GM23338 (cell line): ENCODE measurements at regions not wholly inside any gene's neighbourhood (a gene's known extent, or its start where the extent isn't known, plus 50 kb on each side); places are given as distances from the start of the nearest gene placed in this dataset.

Experiments used
- ATAC-seq: fragments of 200-7000 bp; cut with Tn5 transposase; 3 replicates; pipeline ENCODE4 v1.9.1; 2020
- DNase-seq: peaks from one replicate; pipeline ENCODE4 v3.0.0-alpha.2; 2015; ENCODE audit warnings: low spot score
- H2AFZ ChIP-seq: fragments of 200-600 bp; sonication (generic); 2 replicates; pipeline ENCODE4 v1.8.0; 2016; ENCODE audit warnings: antibody characterized with exemption, mild to moderate bottlenecking, moderate library complexity
- H3F3A ChIP-seq: fragments of 200-600 bp; sonication (generic); replicated peaks from 2 replicates; pipeline ENCODE4 v1.8.0; 2017; ENCODE audit warnings: antibody characterized with exemption, mixed run types, low read depth
- H3K27ac ChIP-seq: fragments of 200-600 bp; sonication (generic); 2 replicates; pipeline ENCODE4 v1.6.1; 2016; ENCODE audit warnings: low read depth
- H3K27me3 ChIP-seq: fragments of 200-600 bp; sonication (generic); 2 replicates; pipeline ENCODE4 v1.8.0; 2016; ENCODE audit warnings: mild to moderate bottlenecking, mixed run types, moderate library complexity; ENCODE audit not compliant: insufficient read depth
- H3K36me3 ChIP-seq: fragments of 200-600 bp; sonication (generic); 2 replicates; pipeline ENCODE4 v1.8.0; 2016; ENCODE audit warnings: mild to moderate bottlenecking; ENCODE audit not compliant: insufficient read depth
- H3K4me1 ChIP-seq: fragments of 200-600 bp; sonication (generic); 2 replicates; pipeline ENCODE4 v1.8.0; 2016; ENCODE audit warnings: mild to moderate bottlenecking, moderate library complexity; ENCODE audit not compliant: insufficient read depth
- H3K4me2 ChIP-seq: fragments of 200-600 bp; sonication (generic); 2 replicates; pipeline ENCODE4 v1.7.1; 2017; ENCODE audit warnings: mixed run types
- H3K4me3 ChIP-seq: fragments of 200-600 bp; sonication (generic); 2 replicates; pipeline ENCODE4 v1.6.1; 2016; ENCODE audit warnings: mixed run types
- H3K79me2 ChIP-seq: fragments of 200-600 bp; sonication (generic); replicated peaks from 2 replicates; pipeline ENCODE4 v1.8.0; 2017; ENCODE audit warnings: mild to moderate bottlenecking; ENCODE audit not compliant: insufficient read depth
- H3K9me2 ChIP-seq: fragments of 200-600 bp; sonication (generic); 2 replicates; pipeline ENCODE4 v1.8.0; 2017; ENCODE audit not compliant: insufficient read depth
- H4K20me1 ChIP-seq: fragments of 200-600 bp; sonication (generic); replicated peaks from 2 replicates; pipeline ENCODE4 v1.8.0; 2017; ENCODE audit warnings: mild to moderate bottlenecking; ENCODE audit not compliant: insufficient read depth
- H3K27ac Mint-ChIP-seq: 2 replicates; pipeline ENCODE4 v1.8.0; 2020; ENCODE audit warnings: inconsistent platforms, mild to moderate bottlenecking, moderate library complexity, mixed read lengths
- H3K27me3 Mint-ChIP-seq: 3 replicates; pipeline ENCODE4 v1.8.0; 2022; ENCODE audit warnings: low read depth, mild to moderate bottlenecking, moderate library complexity, mixed read lengths, inconsistent platforms; ENCODE audit not compliant: insufficient read depth, poor library complexity
- H3K36me3 Mint-ChIP-seq: 3 replicates; pipeline ENCODE4 v1.8.0; 2021; ENCODE audit warnings: low read depth, mild to moderate bottlenecking, inconsistent platforms, moderate library complexity, mixed read lengths
- H3K4me1 Mint-ChIP-seq: 3 replicates; pipeline ENCODE4 v1.8.0; 2020; ENCODE audit warnings: mild to moderate bottlenecking, inconsistent platforms, mixed read lengths
- H3K4me3 Mint-ChIP-seq: 3 replicates; pipeline ENCODE4 v1.8.0; 2021; ENCODE audit warnings: moderate library complexity, mild to moderate bottlenecking, inconsistent platforms, mixed read lengths
- H3K9me3 Mint-ChIP-seq: 3 replicates; pipeline ENCODE4 v1.8.0; 2020; ENCODE audit warnings: moderate library complexity, mild to moderate bottlenecking, inconsistent platforms, mixed read lengths
- CREB1 ChIP-seq: fragments of 250-450 bp; sonication (Bioruptor Pico); IDR thresholded peaks from 2 replicates; pipeline ENCODE4 v1.5.0; 2020; ENCODE audit warnings: low read depth, mild to moderate bottlenecking, moderate library complexity
- CTCF ChIP-seq, 2 experiments: fragments of 200-600 bp in 1 of 2; sonication (generic) in 1 of 2; conservative IDR thresholded peaks; 2 replicates each; pipeline versions ENCODE4 v1.5.1 to v1.6.1; 2016 to 2017; ENCODE audit warnings: antibody characterized with exemption in 2 of 2, low read depth in 2 of 2, mild to moderate bottlenecking in 2 of 2, moderate library complexity in 1 of 2
- ETS1 ChIP-seq: IDR thresholded peaks from 2 replicates; pipeline ENCODE4 v1.6.1; 2016; ENCODE audit warnings: antibody characterized with exemption
- EZH2 ChIP-seq: fragments of 200-600 bp; sonication (generic); IDR thresholded peaks from one replicate; pipeline ENCODE4 v1.8.0; 2017; ENCODE audit warnings: antibody characterized with exemption, mild to moderate bottlenecking, low read depth; ENCODE audit not compliant: unreplicated experiment
- EZH2phosphoT487 ChIP-seq: fragments of 200-600 bp; sonication (generic); IDR thresholded peaks from one replicate; pipeline ENCODE4 v1.8.1; 2018; ENCODE audit warnings: antibody characterized with exemption; ENCODE audit not compliant: unreplicated experiment
- JUNB ChIP-seq: IDR thresholded peaks from one replicate; pipeline ENCODE4 v1.6.1; 2016; ENCODE audit warnings: antibody characterized with exemption; ENCODE audit not compliant: unreplicated experiment
- NANOG ChIP-seq: IDR thresholded peaks from 2 replicates; pipeline ENCODE4 v1.6.1; 2016; ENCODE audit warnings: antibody characterized with exemption, borderline replicate concordance
- POLR2AphosphoS5 ChIP-seq: IDR thresholded peaks from 2 replicates; pipeline ENCODE4 v1.6.1; 2016; ENCODE audit warnings: antibody characterized with exemption, low read depth
- REST ChIP-seq: IDR thresholded peaks from one replicate; pipeline ENCODE4 v1.6.1; 2018; ENCODE audit warnings: antibody characterized with exemption; ENCODE audit not compliant: unreplicated experiment
- STAT1 ChIP-seq: IDR thresholded peaks from one replicate; pipeline ENCODE4 v1.6.1; 2016; ENCODE audit warnings: antibody characterized with exemption; ENCODE audit not compliant: unreplicated experiment
- ZNF114 ChIP-seq: fragments of 250-450 bp; sonication (Bioruptor Pico); IDR thresholded peaks from 2 replicates; pipeline ENCODE4 v1.5.0; 2020; ENCODE audit warnings: mild to moderate bottlenecking, moderate library complexity
- ZNF331 ChIP-seq: fragments of 250-450 bp; sonication (Bioruptor Pico); IDR thresholded peaks from 2 replicates; pipeline ENCODE4 v1.5.0; 2020; ENCODE audit warnings: low read depth, mild to moderate bottlenecking, moderate library complexity
- ZNF462 ChIP-seq: fragments of 250-450 bp; sonication (Bioruptor Pico); IDR thresholded peaks from 2 replicates; pipeline ENCODE4 v1.5.0; 2020; ENCODE audit warnings: mild to moderate bottlenecking, moderate library complexity

DNA sequence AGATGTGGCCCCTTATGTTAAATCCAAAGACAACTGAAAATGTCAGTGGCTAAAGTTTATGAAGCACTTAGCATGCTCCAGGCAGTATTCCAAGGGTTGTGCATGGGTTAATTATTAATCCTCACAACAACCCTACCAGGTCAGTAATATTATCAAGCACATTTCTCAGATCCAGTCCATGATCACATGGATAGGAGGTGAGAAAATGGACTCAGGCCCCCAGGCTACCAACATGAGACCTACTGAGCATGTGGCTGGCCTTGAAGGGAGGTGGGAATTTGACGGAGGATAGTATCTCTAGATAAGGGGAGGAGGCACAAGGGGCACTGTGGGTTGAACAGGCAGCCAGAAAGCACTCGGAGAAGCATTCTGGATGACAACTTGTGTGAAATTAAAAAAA is 412.0 kb downstream of the MEIS1 start:
- no peaks in the 10 kb centered on the region for H3K36me3 ChIP-seq
- no peaks in the 10 kb centered on the region for H3K36me3 Mint-ChIP-seq
- H3K4me1 ChIP-seq = no peaks in the 10 kb centered on the region
- no peaks in the 10 kb centered on the region for H4K20me1 ChIP-seq
- TF ChIP-seq EZH2phosphoT487 (no peak), ETS1 (no peak), ZNF331 (CRISPR knock-in tag) (no peak), ZNF462 (CRISPR knock-in tag) (no peak), CTCF (conservative IDR thresholded peaks at IDR 0.05; ENCODE audit: low read depth in 2 of 2) (no peak), ZNF114 (CRISPR knock-in tag) (no peak), CREB1 (CRISPR knock-in tag) (no peak), STAT1 (no peak), EZH2 (no peak), JUNB (no peak), POLR2AphosphoS5 (no peak), REST (no peak), NANOG (no peak)
- H3K27me3 ChIP-seq = no peaks in the 10 kb centered on the region
- ATAC-seq = no peak
- 0 out of 2 replicates have a peak, but pooled peaks cover 6% of the 10 kb centered on the region for H3K9me2 ChIP-seq
- no peak overlapping the region for H3K4me3 Mint-ChIP-seq
- no peak overlapping the region for H2AFZ ChIP-seq
- H3K27ac Mint-ChIP-seq = no peak overlapping the region
- no peak for DNase-seq
- H3K4me1 Mint-ChIP-seq = peaks cover 8% of the 10 kb centered on the region
- H3K27me3 Mint-ChIP-seq = no peaks in the 10 kb centered on the region
- no peaks in the 10 kb centered on the region for H3K79me2 ChIP-seq
- no peak overlapping the region for H3K4me3 ChIP-seq
- no peaks in the 10 kb centered on the region for H3K9me3 Mint-ChIP-seq
- no peaks in the 10 kb centered on the region for H3F3A ChIP-seq
- H3K4me2 ChIP-seq = no peak overlapping the region
- no peak overlapping the region for H3K27ac ChIP-seq
